Mucosa of descending colon (tissue), 3 donors: ENCODE measurements at regions not wholly inside any gene's neighbourhood (a gene's known extent, or its start where the extent isn't known, plus 50 kb on each side); places are given as distances from the start of the nearest gene placed in this dataset.

Source experiments
- ATAC-seq: fragments of 200-7000 bp; cut with Tn5 transposase; one replicate; pipeline ENCODE4 v1.9.1; 2020; ENCODE audit warnings: mild to moderate bottlenecking, moderate library complexity
- DNase-seq, 3 donors: peaks; one replicate each; pipeline ENCODE4 v3.0.0-alpha.2; 2020
- H3K36me3 ChIP-seq: fragments of 200-600 bp; one replicate; pipeline ENCODE4 v1.8.0; 2021; ENCODE audit warnings: low read depth, mild to moderate bottlenecking
- H3K4me1 ChIP-seq: fragments of 200-600 bp; one replicate; pipeline ENCODE4 v1.8.0; 2021; ENCODE audit warnings: low read depth, mild to moderate bottlenecking
- H3K4me3 ChIP-seq: fragments of 200-600 bp; one replicate; pipeline ENCODE4 v1.8.0; 2021; ENCODE audit warnings: mild to moderate bottlenecking
- H3K9me3 ChIP-seq: fragments of 200-600 bp; one replicate; pipeline ENCODE4 v1.8.0; 2021; ENCODE audit warnings: mild to moderate bottlenecking
- CTCF ChIP-seq: fragments of 200-600 bp; IDR thresholded peaks from one replicate; pipeline ENCODE4 v1.8.0; 2022; ENCODE audit warnings: antibody characterized with exemption, mild to moderate bottlenecking
- intact Hi-C, 2 donors: fragments of 100-400 bp; cut with DNase I in 1 of 2; cut with micrococcal nuclease in 1 of 2; formaldehyde crosslinking; loops; one replicate each; pipeline versions ENCODE4 v1.11.0 to v1.11.1; 2022; cut with DNase I, micrococcal nuclease
- donor health status: DM: no; HTN: no; CAD: no; lungs with moderate emphysema.
- donor health status: DM: no; HTN: no; CAD: no.
- donor health status: DM: no; HTN: yes; CAD: no.

- peaks cover 8% of the 10 kb centered on the region for H3K9me3 ChIP-seq
These were observed 140.1 kb downstream of the C1orf94 start for GRCh38 chr1:34316773-34317172.

GRCh38 chr1:34319218-34319617, 142.5 kb downstream of the C1orf94 start:
- ATAC-seq (no peak), DNase-seq (no peak)
- TF ChIP-seq CTCF: no peak
- H3K9me3 ChIP-seq: peaks cover 8% of the 10 kb centered on the region
- no peaks in the 10 kb centered on the region for H3K36me3 ChIP-seq
- no peak overlapping the region for H3K4me3 ChIP-seq
- intact Hi-C loops: no loop called here
- no peaks in the 10 kb centered on the region for H3K4me1 ChIP-seq

More at GRCh38 chr1:34316773-34317172, 140.1 kb downstream of the C1orf94 start:
- Histone ChIP-seq H3K4me1 (no peaks in the 10 kb centered on the region), H3K36me3 (no peaks in the 10 kb centered on the region), H3K4me3 (no peak overlapping the region)
- intact Hi-C loops: no loop called here
- no peak for DNase-seq
- ATAC-seq: no peak
- no peak for TF ChIP-seq CTCF

GRCh38 chr1:34320053-34320669, 143.5 kb downstream of the C1orf94 start:
- peaks cover 8% of the 10 kb centered on the region for H3K9me3 ChIP-seq
- H3K36me3 ChIP-seq: no peaks in the 10 kb centered on the region
- no peak for TF ChIP-seq CTCF
- intact Hi-C loops: no loop called here
- no peak for ATAC-seq
- no peaks in the 10 kb centered on the region for H3K4me1 ChIP-seq
- no peak for DNase-seq
- no peak overlapping the region for H3K4me3 ChIP-seq

GRCh38 chr1:34322969-34323368, 146.3 kb downstream of the C1orf94 start:
- Histone ChIP-seq H3K4me1 (no peaks in the 10 kb centered on the region), H3K36me3 (no peaks in the 10 kb centered on the region), H3K9me3 (no peaks in the 10 kb centered on the region), H3K4me3 (no peak overlapping the region)
- TF ChIP-seq CTCF: no peak
- DNase-seq (no peak), ATAC-seq (no peak)
- intact Hi-C loops: no loop called here

GRCh38 chr1:34324879-34325440, 148.3 kb downstream of the C1orf94 start:
- no peak for ATAC-seq
- Histone ChIP-seq H3K9me3 (no peaks in the 10 kb centered on the region), H3K36me3 (no peaks in the 10 kb centered on the region), H3K4me3 (no peak overlapping the region), H3K4me1 (no peaks in the 10 kb centered on the region)
- intact Hi-C loops: no loop called here
- TF ChIP-seq CTCF: no peak
- no peak for DNase-seq
